IPS DF 4.7 (cell line): ENCODE measurements at regions not wholly inside any gene's neighbourhood (a gene's known extent, or its start where the extent isn't known, plus 50 kb on each side); places are given as distances from the start of the nearest gene placed in this dataset.

Source experiments
- DNase-seq: peaks from one replicate; pipeline ENCODE4 v3.0.0-alpha.2; 2013; ENCODE audit warnings: low spot score; ENCODE audit errors: extremely low read depth

GRCh38 chr3:54021071-54021470, 101.3 kb upstream of the CACNA2D3 start:
- DNase-seq, result no peak

GRCh38 chr3:54020436-54020835, 101.9 kb upstream of the CACNA2D3 start:
- no peak for DNase-seq

DNA sequence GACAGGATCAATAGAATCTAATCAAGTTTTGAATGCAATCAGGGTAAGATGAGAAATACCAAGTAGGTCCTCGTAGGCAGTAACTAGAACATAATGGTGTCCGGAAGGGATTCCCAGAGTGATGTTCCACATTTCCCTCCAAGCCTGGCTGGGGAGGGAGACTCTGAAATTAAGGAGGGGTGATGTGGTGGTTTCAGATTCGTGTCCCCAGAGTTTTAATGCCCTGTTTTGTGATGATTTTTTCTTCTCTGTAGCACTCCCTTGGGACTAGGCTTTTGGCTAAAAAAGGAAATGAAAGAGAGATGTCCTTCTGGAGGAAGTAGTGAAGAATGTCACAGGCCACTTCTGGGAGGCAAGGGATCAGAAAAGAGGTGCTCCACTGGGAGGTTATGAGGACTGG, 108.3 kb upstream of the CACNA2D3 start:
- DNase-seq, result no peak

DNA sequence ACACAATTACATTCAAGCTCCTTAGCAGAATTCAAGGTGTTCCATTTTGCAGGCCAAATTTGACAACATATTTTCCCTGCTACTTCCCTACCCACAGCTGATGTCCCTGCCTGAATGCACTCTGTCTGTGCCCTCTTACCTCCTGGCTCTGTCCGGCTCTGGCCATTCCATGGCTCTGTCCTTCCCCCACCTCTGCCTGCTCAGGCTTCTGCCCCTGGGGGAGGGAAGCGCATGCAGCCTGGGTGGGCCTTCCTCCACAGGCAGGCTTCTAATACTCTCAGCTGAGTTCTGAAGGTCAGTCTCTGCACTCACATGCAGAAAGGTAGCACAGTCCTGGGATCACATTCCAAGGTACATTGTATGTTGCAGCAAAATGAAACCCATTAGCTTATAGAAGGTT, 113.6 kb upstream of the CACNA2D3 start:
- DNase-seq, result no peak

DNA sequence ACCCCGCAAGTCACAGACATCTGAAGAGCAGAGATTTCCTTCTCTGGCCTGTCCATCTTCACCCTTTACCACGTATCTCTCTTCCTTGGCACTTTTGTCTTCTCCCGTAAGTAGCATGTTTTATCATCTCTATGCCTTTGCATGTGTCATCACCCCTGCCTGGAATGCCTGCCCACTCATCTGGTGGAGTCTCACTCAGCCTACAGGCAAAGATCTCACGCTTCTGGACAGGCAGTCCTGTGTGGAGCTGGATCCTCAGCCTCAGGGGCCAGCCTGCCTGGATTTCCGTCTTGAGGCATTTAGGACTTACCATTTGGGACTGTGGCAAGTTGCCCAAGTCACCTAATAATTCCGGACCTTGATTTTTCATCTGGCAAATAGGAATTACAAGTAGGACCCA, 114.3 kb upstream of the CACNA2D3 start:
- DNase-seq, result no peak

GRCh38 chr3:54004335-54004734, 112.7 kb upstream of the SELENOK start:
- DNase-seq, result no peak

GRCh38 chr3:54003136-54003535, 111.5 kb upstream of the SELENOK start:
- no peak for DNase-seq

- no peak for DNase-seq
Observed at GRCh38 chr3:53999725-54000124, 108.1 kb upstream of the SELENOK start.

DNA sequence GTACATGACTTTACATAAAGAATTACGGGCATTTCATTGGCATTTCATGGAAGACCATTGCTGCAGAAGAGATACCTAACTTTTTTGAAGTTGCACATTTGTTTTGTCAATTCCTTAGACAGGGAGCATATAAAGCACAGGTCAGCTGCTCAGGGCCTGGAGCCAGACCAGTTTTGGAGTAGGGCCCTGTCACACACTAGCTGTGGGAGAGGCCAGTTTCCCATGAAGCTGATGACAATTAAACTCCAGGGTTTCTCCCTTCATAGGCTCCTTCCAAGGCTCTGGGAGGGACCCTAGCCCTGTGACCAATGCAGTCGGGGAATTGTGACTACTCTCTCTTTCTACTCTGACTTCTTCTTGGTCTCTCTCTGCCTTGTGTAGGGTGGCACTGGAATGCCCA, 107.3 kb upstream of the SELENOK start:
- no peak for DNase-seq

DNA sequence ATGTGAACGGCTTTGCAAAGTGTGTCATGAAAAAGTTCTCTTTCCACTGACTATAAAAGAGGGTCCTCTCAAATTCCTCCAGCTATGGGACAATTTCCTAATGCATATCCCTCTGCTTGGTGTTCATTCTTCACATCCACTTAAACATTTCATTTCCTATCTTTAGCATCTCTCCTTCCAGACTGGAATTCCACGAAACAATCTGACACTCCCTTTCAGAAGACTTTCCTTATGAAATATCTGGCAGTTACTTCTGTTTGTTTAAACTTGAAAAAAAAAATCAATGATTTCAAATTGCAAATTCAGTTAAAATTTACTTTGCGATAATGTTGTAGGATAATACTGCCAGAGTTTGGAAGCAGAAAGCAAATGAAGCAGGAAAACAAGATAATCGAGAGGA, 105.8 kb upstream of the SELENOK start:
- no peak for DNase-seq

DNA sequence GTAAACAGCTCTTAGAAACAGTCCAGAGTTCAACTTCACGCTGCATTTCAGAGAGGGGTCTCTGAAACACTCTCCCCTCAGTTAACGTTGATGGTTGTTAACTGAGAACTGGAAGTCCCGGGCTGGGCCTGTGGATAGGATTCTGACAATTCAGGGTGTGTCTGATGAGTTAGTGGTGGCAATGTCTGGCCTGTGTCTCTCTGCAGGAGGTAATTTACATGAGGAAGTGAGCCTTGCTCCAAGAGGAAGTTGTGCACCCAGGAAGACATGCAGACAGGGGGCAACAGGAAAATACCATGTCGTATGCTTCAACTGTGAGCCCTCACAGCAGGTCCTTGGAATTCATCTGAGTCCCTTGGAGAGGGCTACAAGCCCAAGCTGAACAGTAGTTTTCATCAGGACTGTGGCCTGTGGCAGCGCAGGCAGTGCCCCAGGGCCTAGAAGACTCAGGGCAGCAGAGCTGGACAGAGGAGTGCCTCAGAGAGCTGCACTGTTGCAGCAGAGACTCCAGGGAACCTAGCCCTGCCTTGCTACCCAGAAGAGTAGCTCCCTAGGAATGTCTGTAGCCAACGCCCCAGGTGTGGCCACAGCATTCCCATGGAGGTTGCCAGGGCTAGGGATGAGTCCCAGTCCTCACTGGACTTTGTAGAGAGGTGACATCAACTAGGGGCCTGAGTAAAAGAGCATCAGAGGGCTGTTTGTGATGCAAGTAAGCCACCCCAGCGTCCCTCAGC, 104.6 kb upstream of the SELENOK start:
- no peak for DNase-seq

DNA sequence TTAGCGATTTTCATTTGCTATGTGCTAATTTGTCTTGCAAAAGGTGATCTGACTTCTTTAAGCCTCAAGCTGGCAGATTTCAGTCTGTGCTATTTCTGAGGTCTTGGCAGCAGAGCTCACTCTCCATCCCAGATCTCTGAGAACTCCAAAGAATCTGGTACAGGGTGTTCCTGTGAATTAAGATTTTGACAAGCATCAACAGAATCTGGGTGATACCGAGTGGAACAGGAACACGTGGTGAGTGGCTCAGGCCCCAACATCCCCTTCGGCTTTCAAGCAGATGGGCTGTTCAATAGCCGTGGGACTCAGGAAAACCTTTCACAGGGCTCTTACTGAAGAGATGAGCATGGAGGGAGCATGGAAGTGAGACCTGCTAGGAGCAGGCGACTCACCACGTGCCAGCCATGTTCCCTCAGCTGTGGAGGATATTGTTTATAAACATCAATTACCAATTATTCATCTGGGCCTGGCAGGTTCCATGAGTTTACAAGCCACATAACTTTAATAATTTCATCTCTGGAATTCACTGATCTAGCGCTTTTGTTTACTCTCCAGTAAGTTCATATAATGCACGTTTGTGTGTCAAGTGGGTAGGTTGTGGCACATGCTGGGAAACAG, 103.4 kb upstream of the SELENOK start:
- no peak for DNase-seq

DNA sequence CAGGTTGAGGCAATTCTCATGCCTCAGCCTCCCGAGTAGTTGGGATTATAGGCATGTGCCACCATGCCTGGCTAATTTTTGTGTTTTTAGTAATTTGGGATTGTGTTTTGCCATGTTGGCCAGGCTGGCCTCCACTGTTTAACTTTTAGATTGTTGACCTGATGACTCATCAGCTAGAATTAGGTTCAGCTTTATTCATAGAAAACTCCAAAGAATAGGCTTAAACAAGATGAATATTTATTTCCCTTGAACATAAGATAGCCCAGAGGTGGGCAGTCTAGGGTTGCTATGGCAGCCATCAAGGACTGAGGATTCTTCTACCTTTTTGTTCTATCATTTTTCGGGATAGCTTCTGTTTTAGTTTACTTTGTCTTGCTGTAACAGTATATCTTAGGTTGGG, 99.6 kb upstream of the SELENOK start:
- no peak for DNase-seq

- no peak for DNase-seq
Observed at GRCh38 chr3:53989946-53990345, 98.3 kb upstream of the SELENOK start.

DNA sequence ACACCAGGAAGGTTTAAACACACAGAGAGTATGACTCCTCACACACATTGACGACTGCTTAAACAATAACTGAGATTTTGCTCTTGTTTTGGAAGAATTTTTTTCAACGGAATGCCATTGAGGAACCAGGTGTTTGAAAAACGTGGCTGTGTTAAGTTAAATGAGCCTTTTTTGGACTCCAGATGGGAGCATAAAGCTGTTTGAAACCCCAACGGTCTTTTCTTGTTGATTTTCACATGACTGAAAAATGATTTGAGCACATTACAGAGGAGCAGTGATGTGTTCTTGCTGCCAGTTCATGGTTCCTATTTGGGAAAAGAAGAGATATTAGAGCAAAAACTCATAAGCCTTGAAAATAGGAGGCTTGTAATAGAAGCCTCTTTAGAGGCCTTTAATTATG, 97.8 kb upstream of the SELENOK start:
- no peak for DNase-seq

GRCh38 chr3:53978386-53978785, 86.7 kb upstream of the SELENOK start:
- DNase-seq, result no peak

- no peak for DNase-seq
Observed at GRCh38 chr3:53975382-53975781, 83.7 kb upstream of the SELENOK start.

DNA sequence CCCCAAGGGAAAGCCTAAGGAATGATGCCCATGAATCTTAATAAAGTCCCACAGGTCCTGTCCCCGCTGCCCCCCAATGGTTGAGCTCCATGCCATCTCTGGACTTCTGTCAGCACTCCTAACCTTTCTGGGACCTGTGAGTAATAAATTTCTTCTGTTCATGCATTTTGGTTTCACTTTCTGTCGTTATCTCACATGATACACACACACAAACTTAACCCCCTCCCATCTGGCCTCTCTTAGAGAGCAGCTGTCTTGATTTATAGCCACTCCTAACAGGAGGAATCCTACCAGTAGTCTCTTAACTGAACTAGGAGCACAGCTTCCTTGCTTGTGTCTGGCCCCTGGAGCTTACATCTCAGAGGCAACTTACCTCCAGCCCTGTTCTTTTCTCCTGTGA, 82.7 kb upstream of the SELENOK start:
- DNase-seq, result no peak

DNA sequence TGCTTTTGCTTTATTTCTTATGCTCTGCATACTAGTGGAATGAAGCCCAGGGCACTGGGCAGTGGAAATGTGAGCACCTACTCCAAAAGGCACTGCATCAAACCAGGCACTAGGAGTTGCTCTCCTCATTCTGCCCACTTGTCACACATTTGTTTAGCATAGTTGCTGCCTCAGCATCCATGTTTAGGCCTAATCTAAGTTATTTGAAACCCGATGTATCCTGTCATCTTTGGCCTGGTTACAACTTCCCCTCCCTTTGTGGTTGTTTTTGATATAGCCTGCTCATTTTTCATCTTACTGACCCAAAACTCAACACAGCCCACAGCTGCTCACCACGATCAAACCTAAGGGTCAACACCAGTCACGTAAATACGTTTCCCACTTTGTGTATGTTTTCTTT, 82.2 kb upstream of the SELENOK start:
- DNase-seq, result no peak

DNA sequence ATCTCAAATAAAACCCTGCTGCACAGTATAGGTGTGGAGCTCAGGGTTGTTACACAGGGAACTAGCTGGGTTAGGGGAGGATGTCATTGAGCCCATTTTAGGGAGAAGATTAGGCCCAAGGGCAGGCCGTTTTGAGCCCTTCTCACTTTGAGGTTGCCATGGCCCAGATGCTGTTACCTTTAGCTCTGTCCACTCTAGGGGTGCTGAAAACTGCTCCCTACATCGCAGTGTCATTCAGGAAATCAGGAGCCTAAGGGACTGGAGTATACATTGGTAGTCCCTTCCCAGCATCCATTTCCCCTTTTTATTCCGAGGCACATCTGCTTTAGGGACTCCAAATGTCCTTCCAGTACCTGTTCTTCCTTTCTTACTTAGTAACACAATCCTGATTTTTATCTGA, 79.0 kb upstream of the SELENOK start:
- DNase-seq, result peak; percentile 2

DNA sequence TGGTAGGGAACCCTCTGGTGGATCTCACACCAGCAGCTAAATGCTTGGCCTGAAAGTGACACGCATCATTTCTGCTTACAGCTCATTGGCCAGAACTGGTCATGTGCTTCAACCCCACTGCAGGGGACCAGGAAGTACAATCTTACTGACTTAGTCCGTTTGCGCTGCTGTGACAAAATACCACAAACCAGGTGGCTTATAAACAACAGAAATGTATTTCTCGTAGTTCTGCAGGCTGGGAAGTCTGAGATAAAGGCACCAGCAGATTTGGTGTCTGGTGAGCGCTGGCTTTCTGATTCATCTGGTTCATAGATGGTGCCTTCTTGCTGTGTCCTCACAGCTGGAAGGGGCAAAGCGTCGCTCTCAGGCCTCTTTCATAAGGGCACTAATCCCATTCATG, 77.4 kb upstream of the SELENOK start:
- no peak for DNase-seq

DNA sequence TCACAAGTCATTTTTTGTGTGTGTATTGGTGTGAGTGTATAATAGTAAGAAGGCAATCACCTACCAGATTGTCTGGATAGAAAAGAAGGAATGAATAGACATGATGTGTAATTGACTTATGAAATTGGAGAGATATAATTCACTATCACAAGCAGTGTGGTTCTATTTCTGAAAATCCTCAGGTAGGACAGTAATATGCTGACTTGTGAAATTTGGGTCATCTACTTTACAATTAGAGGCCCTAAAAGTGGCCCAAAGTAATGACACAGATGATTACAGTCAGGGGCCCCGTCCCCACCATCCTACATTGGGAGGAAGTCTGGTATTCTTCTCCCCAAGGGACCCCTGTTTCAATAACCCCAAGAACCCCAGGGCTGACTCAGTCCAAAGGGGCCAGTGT, 73.6 kb upstream of the SELENOK start:
- DNase-seq, result no peak

DNA sequence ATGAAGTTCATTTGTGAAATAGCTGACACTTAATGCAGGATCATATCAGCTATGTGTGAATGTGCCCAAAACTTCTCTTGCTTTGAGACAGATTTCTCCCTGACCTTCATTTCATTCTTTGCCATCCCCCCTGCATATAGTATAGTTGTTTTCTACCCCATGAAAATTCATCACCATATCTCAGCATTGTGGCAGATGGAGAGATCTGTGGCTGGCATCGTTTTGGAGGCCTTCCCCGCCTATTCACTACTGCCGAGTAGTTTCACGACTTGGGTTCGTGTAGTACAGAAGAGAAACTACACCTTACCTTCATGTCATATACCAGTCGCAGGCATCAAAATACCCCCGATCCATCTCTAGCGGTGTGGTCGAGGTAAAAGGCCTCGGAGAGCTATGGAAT, 66.2 kb upstream of the SELENOK start:
- DNase-seq, result no peak
